SU-DHL-6 (cell line): ENCODE measurements at regions not wholly inside any gene's neighbourhood (a gene's known extent, or its start where the extent isn't known, plus 50 kb on each side); places are given as distances from the start of the nearest gene placed in this dataset.

Experiments
- H2AFZ ChIP-seq: fragments of 200-600 bp; sonication (generic); 2 replicates; pipeline ENCODE4 v1.6.1; 2014; ENCODE audit warnings: low read depth, mild to moderate bottlenecking, moderate library complexity, mixed read lengths, antibody characterized with exemption, low read length; ENCODE audit not compliant: severe bottlenecking
- H3F3A ChIP-seq: fragments of 200-600 bp; shearing (Covaris generic); 2 replicates; pipeline ENCODE4 v1.6.0; 2016; ENCODE audit warnings: antibody characterized with exemption, mild to moderate bottlenecking; ENCODE audit not compliant: insufficient read depth
- H3K27ac ChIP-seq: fragments of 200-600 bp; sonication (generic); 2 replicates; pipeline ENCODE4 v1.5.1; 2016; ENCODE audit warnings: low read depth, mild to moderate bottlenecking, low read length, moderate library complexity, mixed read lengths
- H3K27me3 ChIP-seq: fragments of 200-600 bp; sonication (generic), shearing (Covaris generic); 2 replicates; pipeline ENCODE4 v1.6.0; 2014; ENCODE audit warnings: mild to moderate bottlenecking, low read length
- H3K36me3 ChIP-seq: fragments of 200-600 bp; sonication (generic); 2 replicates; pipeline ENCODE4 v1.6.1; 2014; ENCODE audit warnings: mild to moderate bottlenecking, low read length, mixed read lengths
- H3K4me2 ChIP-seq: fragments of 300-600, 200-600 bp; shearing (Covaris generic), sonication (generic); 2 replicates; pipeline ENCODE4 v1.6.0; 2014; ENCODE audit warnings: low read length, low read depth, mild to moderate bottlenecking; ENCODE audit not compliant: poor library complexity, severe bottlenecking
- H3K4me3 ChIP-seq: fragments of 200-600 bp; sonication (generic); 2 replicates; pipeline ENCODE4 v1.5.1; 2014; ENCODE audit warnings: antibody characterized with exemption, low read length, mild to moderate bottlenecking, mixed read lengths; ENCODE audit not compliant: insufficient read depth, poor library complexity, severe bottlenecking
- H3K79me2 ChIP-seq: fragments of 200-600 bp; sonication (generic); 2 replicates; pipeline ENCODE4 v1.6.1; 2014; ENCODE audit warnings: mild to moderate bottlenecking, low read length, moderate library complexity; ENCODE audit not compliant: insufficient read depth
- H3K9ac ChIP-seq: fragments of 200-600 bp; sonication (generic); 2 replicates; pipeline ENCODE4 v1.7.0; 2014; ENCODE audit warnings: mild to moderate bottlenecking, low read length
- H3K9me2 ChIP-seq: fragments of 200-600 bp; sonication (generic); replicated peaks from 2 replicates; pipeline ENCODE4 v1.6.1; 2014; ENCODE audit warnings: low read length; ENCODE audit not compliant: insufficient read depth
- H3K9me3 ChIP-seq: fragments of 200-600 bp; sonication (generic); 2 replicates; pipeline ENCODE4 v1.6.1; 2014; ENCODE audit warnings: low read length, mixed read lengths; ENCODE audit not compliant: insufficient read depth
- H4K20me1 ChIP-seq: fragments of 200-600 bp; sonication (generic); 2 replicates; pipeline ENCODE4 v1.6.1; 2014; ENCODE audit warnings: low read depth, mild to moderate bottlenecking, antibody characterized with exemption, low read length, moderate library complexity, mixed read lengths
- EZH2phosphoT487 ChIP-seq: fragments of 200-600 bp; sonication (generic), shearing (Covaris generic); conservative IDR thresholded peaks from 2 replicates; pipeline ENCODE4 v1.6.1; 2018; ENCODE audit warnings: mild to moderate bottlenecking, antibody characterized with exemption, low read length, moderate library complexity, mixed read lengths
- TF ChIP-seq, protein P1 (sequence below): fragments of 200-600 bp; sonication (generic); IDR thresholded peaks from one replicate; pipeline ENCODE4 v1.5.1; 2017; ENCODE audit warnings: antibody characterized with exemption, mild to moderate bottlenecking, low read length, moderate library complexity; ENCODE audit not compliant: insufficient read depth, poor library complexity, severe bottlenecking

- Histone ChIP-seq H4K20me1 (no peaks in the 10 kb centered on the region), H3K4me3 (no peak overlapping the region), H3F3A (no peaks in the 10 kb centered on the region), H3K27me3 (no peaks in the 10 kb centered on the region), H3K9me3 (no peaks in the 10 kb centered on the region), H3K36me3 (no peaks in the 10 kb centered on the region), H2AFZ (no peak overlapping the region), H3K79me2 (no peaks in the 10 kb centered on the region), H3K9me2 (no peaks in the 10 kb centered on the region), H3K4me2 (no peak overlapping the region), H3K9ac (no peak overlapping the region), H3K27ac (no peak overlapping the region)
- no peak for TF ChIP-seq EZH2phosphoT487
- TF ChIP-seq, protein P1, sequence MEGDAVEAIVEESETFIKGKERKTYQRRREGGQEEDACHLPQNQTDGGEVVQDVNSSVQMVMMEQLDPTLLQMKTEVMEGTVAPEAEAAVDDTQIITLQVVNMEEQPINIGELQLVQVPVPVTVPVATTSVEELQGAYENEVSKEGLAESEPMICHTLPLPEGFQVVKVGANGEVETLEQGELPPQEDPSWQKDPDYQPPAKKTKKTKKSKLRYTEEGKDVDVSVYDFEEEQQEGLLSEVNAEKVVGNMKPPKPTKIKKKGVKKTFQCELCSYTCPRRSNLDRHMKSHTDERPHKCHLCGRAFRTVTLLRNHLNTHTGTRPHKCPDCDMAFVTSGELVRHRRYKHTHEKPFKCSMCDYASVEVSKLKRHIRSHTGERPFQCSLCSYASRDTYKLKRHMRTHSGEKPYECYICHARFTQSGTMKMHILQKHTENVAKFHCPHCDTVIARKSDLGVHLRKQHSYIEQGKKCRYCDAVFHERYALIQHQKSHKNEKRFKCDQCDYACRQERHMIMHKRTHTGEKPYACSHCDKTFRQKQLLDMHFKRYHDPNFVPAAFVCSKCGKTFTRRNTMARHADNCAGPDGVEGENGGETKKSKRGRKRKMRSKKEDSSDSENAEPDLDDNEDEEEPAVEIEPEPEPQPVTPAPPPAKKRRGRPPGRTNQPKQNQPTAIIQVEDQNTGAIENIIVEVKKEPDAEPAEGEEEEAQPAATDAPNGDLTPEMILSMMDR, result no peak
These were observed 243.7 kb downstream of the ALDH8A1 start for GRCh38 chr6:134706153-134706552.

- Histone ChIP-seq H3K9me2 (no peaks in the 10 kb centered on the region), H3F3A (no peaks in the 10 kb centered on the region), H3K4me3 (no peak overlapping the region), H3K4me2 (no peak overlapping the region), H2AFZ (no peak overlapping the region), H3K79me2 (no peaks in the 10 kb centered on the region), H3K9me3 (no peaks in the 10 kb centered on the region), H3K9ac (no peak overlapping the region), H3K27ac (no peak overlapping the region), H3K27me3 (no peaks in the 10 kb centered on the region), H4K20me1 (no peaks in the 10 kb centered on the region), H3K36me3 (no peaks in the 10 kb centered on the region)
- TF ChIP-seq, protein P1, result no peak
- no peak for TF ChIP-seq EZH2phosphoT487
These were observed 246.7 kb downstream of the ALDH8A1 start for GRCh38 chr6:134703206-134703605.

GRCh38 chr6:134702279-134702678, 247.6 kb downstream of the ALDH8A1 start:
- no peaks in the 10 kb centered on the region for H3F3A ChIP-seq
- no peak overlapping the region for H3K4me3 ChIP-seq
- no peak overlapping the region for H3K9ac ChIP-seq
- no peak overlapping the region for H3K4me2 ChIP-seq
- H3K27ac ChIP-seq, result no peak overlapping the region
- H3K9me2 ChIP-seq, result no peaks in the 10 kb centered on the region
- no peaks in the 10 kb centered on the region for H3K36me3 ChIP-seq
- TF ChIP-seq, protein P1, result no peak
- no peak for TF ChIP-seq EZH2phosphoT487
- no peaks in the 10 kb centered on the region for H3K9me3 ChIP-seq
- H3K79me2 ChIP-seq, result no peaks in the 10 kb centered on the region
- no peak overlapping the region for H2AFZ ChIP-seq
- no peaks in the 10 kb centered on the region for H3K27me3 ChIP-seq
- H4K20me1 ChIP-seq, result no peaks in the 10 kb centered on the region

DNA sequence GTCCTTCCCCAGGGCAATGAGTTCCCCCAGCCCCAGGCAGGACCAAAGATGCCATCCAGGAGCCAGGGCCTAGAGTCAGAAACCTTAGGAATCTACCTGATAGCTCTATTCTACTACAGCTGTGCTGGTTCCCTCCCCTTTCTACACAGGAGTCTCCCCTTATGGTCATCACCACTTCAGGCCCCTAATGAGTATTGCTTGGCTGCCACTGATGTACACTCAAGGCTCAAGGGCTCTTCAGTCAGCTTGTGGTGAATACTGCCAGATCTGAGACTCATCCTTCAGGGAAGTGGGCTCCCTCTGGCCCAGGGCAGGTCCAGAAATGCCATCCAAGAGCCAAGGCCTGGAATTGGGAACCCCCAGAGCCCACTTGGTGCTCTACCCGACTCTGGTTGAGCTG, 248.6 kb downstream of the ALDH8A1 start:
- Histone ChIP-seq H3K9me2 (no peaks in the 10 kb centered on the region), H3K9me3 (no peaks in the 10 kb centered on the region), H3F3A (no peaks in the 10 kb centered on the region), H3K4me2 (no peak overlapping the region), H4K20me1 (no peaks in the 10 kb centered on the region), H3K27ac (no peak overlapping the region), H3K27me3 (no peaks in the 10 kb centered on the region), H3K9ac (no peak overlapping the region), H3K79me2 (no peaks in the 10 kb centered on the region), H2AFZ (no peak overlapping the region), H3K4me3 (no peak overlapping the region), H3K36me3 (no peaks in the 10 kb centered on the region)
- TF ChIP-seq, protein P1, result no peak
- TF ChIP-seq EZH2phosphoT487, result no peak
